ENCODE measurements at regions not wholly inside any gene's neighbourhood (a gene's known extent, or its start where the extent isn't known, plus 50 kb on each side); places are given as distances from the start of the nearest gene placed in this dataset.
"Not testable (repeated sequence)": the region's sequence is repeated elsewhere in the genome, so short reads cannot be mapped to it uniquely, and the experiment has no call there.

DNA sequence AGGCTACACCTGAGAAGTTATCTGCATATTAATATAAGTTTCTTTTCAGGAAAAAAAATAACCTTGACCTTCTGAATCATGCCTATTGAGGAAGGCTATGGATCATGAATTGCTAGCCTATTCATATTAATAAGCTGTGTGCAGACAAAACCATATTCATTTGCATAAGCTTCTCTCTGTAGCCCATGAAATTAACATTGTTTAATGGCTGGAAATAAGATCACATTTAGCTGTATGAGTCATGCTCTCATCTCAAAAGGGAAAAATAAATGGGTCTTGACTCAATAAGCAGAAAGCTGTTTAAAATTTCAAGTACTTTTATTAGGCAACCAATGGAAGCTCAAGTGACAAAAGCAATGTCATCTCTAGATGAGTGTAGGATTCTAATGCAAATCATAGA is 330.0 kb upstream of the DEPDC1 start:
- POLR2A ChIA-PET: no interaction called here
- H3K27ac Mint-ChIP-seq: no peak overlapping the region
- H3K4me1 Mint-ChIP-seq (ENCODE audit: low read depth): no peaks in the 10 kb centered on the region
- DNase-seq (no peak), ATAC-seq (no peak)
- CTCF ChIA-PET: no interaction called here
- H3K4me3 Mint-ChIP-seq: no peak overlapping the region
- H3K9me3 Mint-ChIP-seq (ENCODE audit: insufficient read depth): peaks cover 12% of the 10 kb centered on the region
- no peaks in the 10 kb centered on the region for H3K27me3 Mint-ChIP-seq (ENCODE audit: low read depth)
- no peaks in the 10 kb centered on the region for H3K36me3 Mint-ChIP-seq (ENCODE audit: low read depth)

DNA sequence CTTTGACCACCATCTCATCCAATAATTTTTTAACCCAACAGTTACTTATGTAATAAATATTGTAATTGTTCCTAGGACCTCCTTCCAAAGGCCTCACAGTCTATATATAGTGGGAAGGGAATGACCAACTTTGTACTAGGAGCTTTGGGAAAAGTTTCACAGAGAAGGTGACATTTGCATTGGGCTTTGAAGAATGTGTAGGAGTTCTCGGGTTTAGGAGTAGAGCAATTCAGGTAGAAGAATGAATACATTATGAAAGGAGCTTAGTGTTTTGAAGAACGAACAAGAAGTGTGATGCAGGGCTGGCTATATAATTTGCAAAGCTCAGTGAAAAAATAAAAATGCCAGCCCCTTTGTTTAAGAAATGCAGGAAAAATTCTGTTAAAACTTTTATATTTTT is 330.4 kb upstream of the DEPDC1 start:
- Mint-ChIP-seq H3K4me3 (no peak overlapping the region), H3K27me3 (ENCODE audit: low read depth) (no peaks in the 10 kb centered on the region), H3K9me3 (ENCODE audit: insufficient read depth) (peaks cover 12% of the 10 kb centered on the region), H3K4me1 (ENCODE audit: low read depth) (no peaks in the 10 kb centered on the region), H3K36me3 (ENCODE audit: low read depth) (no peaks in the 10 kb centered on the region), H3K27ac (no peak overlapping the region)
- ChIA-PET POLR2A (no interaction called here), CTCF (no interaction called here)
- DNase-seq (no peak), ATAC-seq (no peak)

DNA sequence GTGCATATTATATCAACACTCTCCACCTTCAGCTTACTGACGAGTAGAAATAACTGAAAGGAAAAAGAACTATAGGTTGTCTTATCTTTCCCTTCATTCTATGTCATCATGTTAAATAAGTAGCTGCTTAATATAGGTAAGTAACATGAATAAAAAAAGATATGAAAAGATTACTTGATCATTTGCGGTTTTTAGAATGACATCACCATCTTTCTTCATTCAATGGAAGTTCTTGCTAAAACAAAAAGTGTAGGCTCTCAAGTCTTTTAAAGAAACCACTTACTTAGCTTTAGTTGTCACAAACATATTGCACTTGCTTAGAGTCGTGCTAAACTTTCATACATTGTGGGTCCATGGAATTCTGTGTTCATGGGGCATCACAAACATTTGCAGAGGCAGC is 331.1 kb upstream of the DEPDC1 start:
- no peak for ATAC-seq
- H3K36me3 Mint-ChIP-seq (ENCODE audit: low read depth): no peaks in the 10 kb centered on the region
- no peak for DNase-seq
- no peak overlapping the region for H3K27ac Mint-ChIP-seq
- H3K4me1 Mint-ChIP-seq (ENCODE audit: low read depth): no peaks in the 10 kb centered on the region
- no peaks in the 10 kb centered on the region for H3K27me3 Mint-ChIP-seq (ENCODE audit: low read depth)
- CTCF ChIA-PET: no interaction called here
- peaks cover 12% of the 10 kb centered on the region for H3K9me3 Mint-ChIP-seq (ENCODE audit: insufficient read depth)
- POLR2A ChIA-PET: no interaction called here
- H3K4me3 Mint-ChIP-seq: no peak overlapping the region

DNA sequence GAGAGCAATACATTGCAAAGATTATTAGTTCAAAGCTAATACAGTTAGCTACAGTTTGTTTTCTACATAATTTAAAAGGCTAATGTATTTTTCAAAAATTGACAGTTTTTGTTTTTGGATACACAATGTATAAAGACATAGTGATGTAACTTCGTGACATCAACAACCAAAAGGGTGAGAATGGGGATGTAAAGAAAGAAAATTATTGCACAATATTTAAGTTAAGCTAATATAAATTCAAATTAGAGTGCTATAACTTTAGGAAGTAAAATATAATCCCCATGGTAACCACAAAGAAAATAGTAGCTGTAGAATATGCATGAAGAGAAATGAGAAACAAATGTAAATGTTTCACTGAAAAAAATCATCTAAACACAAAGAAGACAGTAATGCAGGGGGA is 334.4 kb upstream of the DEPDC1 start:
- no peak overlapping the region for H3K4me3 Mint-ChIP-seq
- DNase-seq (no peak), ATAC-seq (no peak)
- peaks cover 12% of the 10 kb centered on the region for H3K9me3 Mint-ChIP-seq (ENCODE audit: insufficient read depth)
- no peaks in the 10 kb centered on the region for H3K4me1 Mint-ChIP-seq (ENCODE audit: low read depth)
- CTCF ChIA-PET: no interaction called here
- H3K27me3 Mint-ChIP-seq (ENCODE audit: low read depth): no peaks in the 10 kb centered on the region
- POLR2A ChIA-PET: no interaction called here
- H3K36me3 Mint-ChIP-seq (ENCODE audit: low read depth): no peaks in the 10 kb centered on the region
- H3K27ac Mint-ChIP-seq: no peak overlapping the region

DNA sequence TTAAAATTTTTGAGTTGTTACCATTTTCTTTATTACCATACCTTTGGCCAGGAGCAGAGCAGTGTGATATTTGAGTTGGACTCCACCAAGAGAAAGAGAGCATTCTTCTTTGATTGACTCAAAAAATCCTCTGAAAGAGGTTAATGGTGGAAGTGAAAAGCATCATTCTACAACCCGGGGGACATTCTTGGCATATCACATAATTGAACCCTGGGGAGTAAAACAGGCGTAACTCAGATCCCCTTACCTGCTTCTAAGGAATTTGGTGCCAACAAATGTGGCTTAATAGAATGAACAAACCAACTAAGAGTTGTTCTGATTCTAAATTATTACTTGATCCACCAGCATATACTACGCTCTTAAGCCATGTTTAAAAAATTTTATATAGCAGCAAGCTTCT is 351.1 kb upstream of the DEPDC1 start:
- Mint-ChIP-seq H3K4me1 (ENCODE audit: low read depth) (no peaks in the 10 kb centered on the region), H3K27me3 (ENCODE audit: low read depth) (no peaks in the 10 kb centered on the region), H3K9me3 (ENCODE audit: insufficient read depth) (peaks cover 4% of the 10 kb centered on the region), H3K4me3 (no peak overlapping the region), H3K27ac (no peak overlapping the region), H3K36me3 (ENCODE audit: low read depth) (no peaks in the 10 kb centered on the region)
- DNase-seq: no peak
- POLR2A ChIA-PET: no interaction called here
- no peak for ATAC-seq
- CTCF ChIA-PET: no interaction called here

DNA sequence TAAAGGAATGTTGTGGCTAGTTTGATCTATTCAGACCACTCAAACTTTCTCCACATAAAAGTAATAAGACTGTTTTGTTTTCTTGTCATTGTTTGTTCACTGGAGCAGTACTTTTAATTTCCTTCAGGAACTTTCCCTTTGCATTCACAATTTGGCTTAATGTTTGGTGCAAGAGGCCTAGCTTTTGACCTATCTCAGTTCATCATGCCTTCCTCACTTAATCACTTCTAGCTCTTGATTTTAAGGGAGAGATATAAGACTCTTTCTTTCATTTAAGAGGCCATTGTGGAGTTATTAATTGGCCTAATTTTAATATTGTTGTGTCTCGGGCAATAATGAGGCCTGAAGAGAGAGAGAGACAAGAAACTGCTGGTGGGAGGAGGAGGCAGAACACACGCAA is 371.7 kb upstream of the DEPDC1 start:
- ATAC-seq (no peak), DNase-seq (no peak)
- ChIA-PET CTCF (no interaction called here), POLR2A (no interaction called here)
- Mint-ChIP-seq H3K27me3 (ENCODE audit: low read depth) (no peaks in the 10 kb centered on the region), H3K9me3 (ENCODE audit: insufficient read depth) (no peaks in the 10 kb centered on the region), H3K4me3 (no peak overlapping the region), H3K36me3 (ENCODE audit: low read depth) (no peaks in the 10 kb centered on the region), H3K4me1 (ENCODE audit: low read depth) (no peaks in the 10 kb centered on the region), H3K27ac (no peak overlapping the region)

DNA sequence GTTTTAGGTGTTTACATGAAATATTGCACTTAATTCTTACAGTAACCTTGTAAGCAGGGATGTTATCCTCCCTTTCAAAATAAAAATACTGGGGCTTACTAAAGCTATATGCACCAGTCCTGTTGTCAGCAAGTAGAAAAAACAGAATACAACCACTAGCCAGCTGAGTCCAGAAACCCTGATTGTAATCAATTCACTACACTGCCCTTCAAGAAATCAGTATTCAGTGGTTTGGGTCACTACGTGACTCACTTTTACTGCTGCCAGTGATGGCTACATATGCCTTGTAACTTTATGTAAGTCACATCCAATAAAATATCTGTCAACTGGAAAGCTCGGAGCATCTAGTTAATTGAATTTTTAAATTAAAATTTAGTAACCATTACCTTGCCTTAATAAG is 376.3 kb upstream of the DEPDC1 start:
- H3K36me3 Mint-ChIP-seq (ENCODE audit: low read depth): no peaks in the 10 kb centered on the region
- peaks cover 3% of the 10 kb centered on the region for H3K9me3 Mint-ChIP-seq (ENCODE audit: insufficient read depth)
- no peaks in the 10 kb centered on the region for H3K4me1 Mint-ChIP-seq (ENCODE audit: low read depth)
- DNase-seq: no peak
- no peak overlapping the region for H3K27ac Mint-ChIP-seq
- H3K27me3 Mint-ChIP-seq (ENCODE audit: low read depth): no peaks in the 10 kb centered on the region
- H3K4me3 Mint-ChIP-seq: no peak overlapping the region
- CTCF ChIA-PET: no interaction called here
- no peak for ATAC-seq
- POLR2A ChIA-PET: no interaction called here

DNA sequence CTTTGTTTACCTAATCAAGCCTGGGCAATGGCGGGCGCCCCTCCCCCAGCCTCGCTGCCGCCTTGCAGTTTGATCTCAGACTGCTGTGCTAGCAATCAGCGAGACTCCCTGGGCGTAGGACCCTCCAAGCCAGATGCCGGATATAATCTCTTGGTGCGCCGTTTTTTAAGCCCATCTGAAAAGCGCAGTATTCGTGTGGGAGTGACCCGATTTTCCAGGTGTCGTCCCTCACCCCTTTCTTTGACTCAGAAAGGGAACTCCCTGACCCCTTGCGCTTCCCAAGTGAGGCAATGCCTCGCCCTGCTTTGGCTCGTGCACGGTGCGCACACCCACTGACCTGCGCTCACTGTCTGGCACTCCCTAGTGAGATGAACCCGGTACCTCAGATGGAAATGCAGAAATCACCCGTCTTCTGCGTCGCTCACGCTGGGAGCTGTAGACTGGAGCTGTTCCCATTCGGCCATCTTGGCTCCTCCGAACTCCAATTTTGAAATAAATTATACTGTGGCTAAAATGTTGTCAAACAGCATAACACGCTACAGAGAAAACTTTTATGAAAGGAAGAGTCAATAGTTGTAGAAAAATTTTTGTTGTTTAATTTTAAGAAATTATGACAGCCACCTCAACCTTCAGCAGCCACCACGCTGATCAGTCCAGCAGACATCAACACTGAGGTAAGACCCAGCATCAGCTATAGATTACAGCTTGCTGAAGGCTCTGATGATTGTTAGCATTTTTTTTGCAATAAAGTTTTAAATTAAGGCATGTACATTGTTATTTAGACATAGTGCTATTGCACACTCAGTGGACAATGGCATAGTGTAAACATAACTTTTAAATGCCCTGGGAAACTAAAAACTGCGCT is 384.7 kb upstream of the DEPDC1 start:
- POLR2A ChIA-PET; H3K27me3 Mint-ChIP-seq (ENCODE audit: low read depth); DNase-seq; CTCF ChIA-PET; H3K9me3 Mint-ChIP-seq (ENCODE audit: insufficient read depth); H3K4me1 Mint-ChIP-seq (ENCODE audit: low read depth); H3K4me3 Mint-ChIP-seq; H3K27ac Mint-ChIP-seq; H3K36me3 Mint-ChIP-seq (ENCODE audit: low read depth); ATAC-seq: not testable (repeated sequence)

DNA sequence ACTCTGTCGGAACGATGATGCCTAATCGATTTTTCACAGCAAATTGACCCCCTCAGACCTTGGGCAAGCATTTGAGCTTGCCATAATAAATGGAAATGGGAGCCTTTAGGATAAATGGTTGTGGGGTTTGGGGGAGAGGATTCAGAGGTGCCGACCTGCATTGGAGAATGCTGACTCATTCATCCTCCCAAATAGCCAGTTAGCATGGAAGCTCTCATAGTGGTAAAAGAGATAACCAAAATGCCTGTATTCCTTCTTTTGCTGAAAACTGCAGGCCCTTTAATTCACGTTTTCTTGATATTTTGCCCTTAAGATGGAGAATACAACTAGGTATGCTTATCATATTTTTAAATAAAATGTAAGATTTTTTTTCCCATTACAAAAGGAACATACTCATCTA is 392.6 kb upstream of the DEPDC1 start:
- DNase-seq: no peak
- Mint-ChIP-seq H3K27ac (no peak overlapping the region), H3K27me3 (ENCODE audit: low read depth) (no peaks in the 10 kb centered on the region), H3K36me3 (ENCODE audit: low read depth) (no peaks in the 10 kb centered on the region), H3K4me3 (no peak overlapping the region), H3K4me1 (ENCODE audit: low read depth) (no peaks in the 10 kb centered on the region), H3K9me3 (ENCODE audit: insufficient read depth) (peaks cover 11% of the 10 kb centered on the region)
- POLR2A ChIA-PET: no interaction called here
- CTCF ChIA-PET: no interaction called here
- no peak for ATAC-seq

DNA sequence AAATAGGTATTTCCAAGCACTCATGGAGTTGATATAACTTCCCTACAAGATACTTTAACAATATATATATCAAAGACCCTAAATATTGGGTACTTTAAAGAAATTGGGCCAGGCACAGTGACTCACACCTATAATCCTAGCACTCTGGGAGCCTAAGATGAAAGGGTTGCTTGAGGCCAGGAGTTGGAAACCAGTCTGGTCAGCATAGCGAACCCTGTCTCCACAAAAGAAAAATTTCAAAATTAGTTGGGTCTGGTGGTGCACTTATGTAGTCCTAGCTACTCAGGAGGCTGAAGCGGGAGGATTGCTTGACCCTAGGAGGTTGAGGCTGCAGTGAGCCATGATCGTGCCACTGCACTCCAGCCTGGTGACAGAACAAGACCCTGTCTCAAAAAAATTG is 393.9 kb upstream of the DEPDC1 start:
- Mint-ChIP-seq H3K27ac (no peak overlapping the region), H3K27me3 (ENCODE audit: low read depth) (no peaks in the 10 kb centered on the region)

DNA sequence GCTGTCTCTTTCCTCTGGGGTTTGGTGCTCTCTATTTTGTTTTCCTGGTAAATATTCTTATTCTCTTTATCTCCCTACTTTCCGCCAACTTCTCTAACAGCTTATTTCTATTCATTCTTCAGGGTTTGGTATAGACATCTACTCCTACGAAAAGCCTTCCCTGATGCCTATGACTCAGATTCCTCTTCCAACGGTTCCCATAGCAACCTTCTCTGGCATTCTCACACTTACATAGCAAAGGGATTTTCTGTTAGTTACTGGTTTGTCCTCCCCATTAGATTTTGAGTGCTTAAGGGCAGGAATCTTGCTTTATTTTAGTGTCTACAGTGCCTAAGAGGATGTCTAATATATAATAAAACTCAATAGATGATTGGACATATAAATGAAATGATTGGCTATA is 407.6 kb upstream of the DEPDC1 start:
- CTCF ChIA-PET: no interaction called here
- Mint-ChIP-seq H3K36me3 (ENCODE audit: low read depth) (no peaks in the 10 kb centered on the region), H3K4me1 (ENCODE audit: low read depth) (no peaks in the 10 kb centered on the region), H3K4me3 (no peak overlapping the region), H3K27me3 (ENCODE audit: low read depth) (no peaks in the 10 kb centered on the region), H3K27ac (no peak overlapping the region), H3K9me3 (ENCODE audit: insufficient read depth) (no peaks in the 10 kb centered on the region)
- POLR2A ChIA-PET: no interaction called here
- no peak for DNase-seq
- no peak for ATAC-seq

More for the DNA sequence above, 393.9 kb upstream of the DEPDC1 start:
- ATAC-seq (no peak), DNase-seq (no peak)
- Mint-ChIP-seq H3K9me3 (ENCODE audit: insufficient read depth) (peaks cover 11% of the 10 kb centered on the region), H3K4me3 (no peak overlapping the region), H3K4me1 (ENCODE audit: low read depth) (no peaks in the 10 kb centered on the region), H3K36me3 (ENCODE audit: low read depth) (no peaks in the 10 kb centered on the region)
- POLR2A ChIA-PET: no interaction called here
- CTCF ChIA-PET: no interaction called here

DNA sequence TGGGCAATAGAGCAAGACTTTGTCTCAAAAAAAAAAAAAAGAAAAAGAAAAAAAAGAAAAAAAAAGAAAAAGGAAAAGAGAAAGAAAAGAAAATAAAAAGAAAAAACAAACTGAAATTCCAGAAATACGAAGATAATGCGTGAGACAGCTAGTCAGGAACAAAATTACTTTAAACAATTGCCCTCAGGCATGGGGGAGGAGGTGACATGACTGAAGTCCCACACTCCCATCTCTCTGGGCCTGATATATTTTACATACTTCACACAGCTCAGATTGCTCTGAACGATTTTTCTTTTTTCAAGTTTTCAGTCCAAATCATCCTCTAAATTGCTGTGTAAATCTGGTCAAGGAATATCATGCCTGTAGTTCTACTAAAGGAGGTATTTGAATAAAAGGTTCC is 409.5 kb upstream of the DEPDC1 start:
- Mint-ChIP-seq H3K4me1 (ENCODE audit: low read depth) (no peaks in the 10 kb centered on the region), H3K36me3 (ENCODE audit: low read depth) (no peaks in the 10 kb centered on the region), H3K27me3 (ENCODE audit: low read depth) (no peaks in the 10 kb centered on the region), H3K4me3 (no peak overlapping the region), H3K9me3 (ENCODE audit: insufficient read depth) (peaks cover 5% of the 10 kb centered on the region), H3K27ac (no peak overlapping the region)
- DNase-seq (no peak), ATAC-seq (no peak)
- ChIA-PET POLR2A (no interaction called here), CTCF (no interaction called here)

DNA sequence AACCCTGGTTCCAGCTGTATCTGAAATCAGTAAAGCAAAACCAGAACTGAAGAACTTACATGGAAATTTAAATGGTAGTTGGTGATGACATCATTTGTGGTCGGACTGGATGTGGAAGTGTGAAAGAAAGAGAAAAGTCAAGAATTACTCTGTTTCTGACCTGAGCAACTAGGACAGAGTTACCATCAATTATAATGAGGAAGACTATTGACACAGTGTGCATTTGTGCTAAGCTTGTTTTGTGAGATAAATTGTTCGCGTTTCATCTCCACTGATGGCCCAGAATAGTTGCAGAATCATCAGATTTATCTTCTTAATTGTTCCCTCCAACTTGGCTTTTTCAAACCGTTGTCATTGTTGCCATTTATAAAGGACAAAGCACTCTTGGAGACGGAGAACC is 410.6 kb upstream of the DEPDC1 start:
- Mint-ChIP-seq H3K27ac (no peak overlapping the region), H3K4me1 (ENCODE audit: low read depth) (no peaks in the 10 kb centered on the region), H3K9me3 (ENCODE audit: insufficient read depth) (peaks cover 5% of the 10 kb centered on the region), H3K4me3 (no peak overlapping the region), H3K27me3 (ENCODE audit: low read depth) (no peaks in the 10 kb centered on the region), H3K36me3 (ENCODE audit: low read depth) (no peaks in the 10 kb centered on the region)
- CTCF ChIA-PET: no interaction called here
- POLR2A ChIA-PET: interaction anchor here (0.6 kb wide), 1 partner anchor 46 kb away, joined by 3 read pairs; no protein-coding TSS in a partner anchor
- ATAC-seq (no peak), DNase-seq (no peak)
